ENCODE measurements at regions not wholly inside any gene's neighbourhood (a gene's known extent, or its start where the extent isn't known, plus 50 kb on each side); places are given as distances from the start of the nearest gene placed in this dataset.

- no peaks in the 10 kb centered on the region for H3K79me2 ChIP-seq (ENCODE audit: low read depth)
- TF ChIP-seq EZH2phosphoT487 (IDR thresholded peaks at IDR 0.05): no peak
- no peak for TF ChIP-seq EZH2 (IDR thresholded peaks at IDR 0.05)
- TF ChIP-seq CTCF (IDR thresholded peaks at IDR 0.05): no peak
- no peak overlapping the region for H3K27ac ChIP-seq
- H3K27ac Mint-ChIP-seq: no peak overlapping the region
- H3K27me3 Mint-ChIP-seq (ENCODE audit: insufficient read depth, low read depth): no peaks in the 10 kb centered on the region
- no peaks in the 10 kb centered on the region for H3K27me3 ChIP-seq
- no peaks in the 10 kb centered on the region for H4K20me1 ChIP-seq (ENCODE audit: low read depth)
- no peak overlapping the region for H2AFZ ChIP-seq (replicated peaks)
- H3K4me3 Mint-ChIP-seq: no peak overlapping the region
- no peaks in the 10 kb centered on the region for H3F3A ChIP-seq (ENCODE audit: low read depth)
- DNase-seq (ENCODE audit: low spot score): no peak
- H3K36me3 ChIP-seq: no peaks in the 10 kb centered on the region
- no peak overlapping the region for H3K9ac ChIP-seq
- H3K36me3 Mint-ChIP-seq: no peaks in the 10 kb centered on the region
- H3K9me3 ChIP-seq (ENCODE audit: low read depth): no peaks in the 10 kb centered on the region
- H3K4me1 ChIP-seq: no peaks in the 10 kb centered on the region
- H3K4me3 ChIP-seq: no peak overlapping the region
- no peaks in the 10 kb centered on the region for H3K9me3 Mint-ChIP-seq
- H3K4me1 Mint-ChIP-seq: no peaks in the 10 kb centered on the region
- H3K4me2 ChIP-seq: no peak overlapping the region
These were observed 1121.5 kb upstream of the DDX18 start for GRCh38 chr2:116692988-116693387.

GRCh38 chr2:116696223-116696622 is 1118.3 kb upstream of the DDX18 start:
- Histone ChIP-seq H3K36me3 (no peaks in the 10 kb centered on the region), H3K9me3 (ENCODE audit: low read depth) (no peaks in the 10 kb centered on the region), H3K4me3 (no peak overlapping the region), H2AFZ (replicated peaks) (no peak overlapping the region), H3K27me3 (no peaks in the 10 kb centered on the region), H3K27ac (no peak overlapping the region), H3K79me2 (ENCODE audit: low read depth) (no peaks in the 10 kb centered on the region), H3F3A (ENCODE audit: low read depth) (no peaks in the 10 kb centered on the region), H3K4me1 (no peaks in the 10 kb centered on the region), H4K20me1 (ENCODE audit: low read depth) (no peaks in the 10 kb centered on the region), H3K9ac (no peak overlapping the region), H3K4me2 (no peak overlapping the region)
- Mint-ChIP-seq H3K4me1 (peaks cover 7% of the 10 kb centered on the region), H3K9me3 (no peaks in the 10 kb centered on the region), H3K4me3 (no peak overlapping the region), H3K27me3 (ENCODE audit: insufficient read depth, low read depth) (no peaks in the 10 kb centered on the region), H3K27ac (no peak overlapping the region), H3K36me3 (no peaks in the 10 kb centered on the region)
- peak; percentile 11 for DNase-seq (ENCODE audit: low spot score)
- peak; percentile 28 for TF ChIP-seq CTCF (IDR thresholded peaks at IDR 0.05)
- no peak for TF ChIP-seq EZH2phosphoT487 (IDR thresholded peaks at IDR 0.05)

GRCh38 chr2:116696903-116697302 is 1117.6 kb upstream of the DDX18 start:
- no peak overlapping the region for H3K4me3 Mint-ChIP-seq
- TF ChIP-seq EZH2phosphoT487 (IDR thresholded peaks at IDR 0.05) (no peak), EZH2 (IDR thresholded peaks at IDR 0.05) (no peak), CTCF (IDR thresholded peaks at IDR 0.05) (no peak)

More at GRCh38 chr2:116696903-116697302, 1117.6 kb upstream of the DDX18 start:
- Mint-ChIP-seq H3K36me3 (no peaks in the 10 kb centered on the region), H3K9me3 (no peaks in the 10 kb centered on the region), H3K4me1 (peaks cover 7% of the 10 kb centered on the region), H3K27me3 (ENCODE audit: insufficient read depth, low read depth) (no peaks in the 10 kb centered on the region), H3K27ac (no peak overlapping the region)
- H3K79me2 ChIP-seq (ENCODE audit: low read depth): no peaks in the 10 kb centered on the region
- H3K27ac ChIP-seq: no peak overlapping the region
- H3K36me3 ChIP-seq: no peaks in the 10 kb centered on the region
- no peak overlapping the region for H3K4me2 ChIP-seq
- no peak for DNase-seq (ENCODE audit: low spot score)
- H3K4me3 ChIP-seq: no peak overlapping the region
- no peaks in the 10 kb centered on the region for H3K27me3 ChIP-seq
- no peaks in the 10 kb centered on the region for H3F3A ChIP-seq (ENCODE audit: low read depth)
- H3K9me3 ChIP-seq (ENCODE audit: low read depth): no peaks in the 10 kb centered on the region
- H3K9ac ChIP-seq: no peak overlapping the region
- no peak overlapping the region for H2AFZ ChIP-seq (replicated peaks)
- no peaks in the 10 kb centered on the region for H3K4me1 ChIP-seq
- H4K20me1 ChIP-seq (ENCODE audit: low read depth): no peaks in the 10 kb centered on the region

Measured in neural progenitor cell (in vitro differentiated cells).